ENCODE measurements at regions not wholly inside any gene's neighbourhood (a gene's known extent, or its start where the extent isn't known, plus 50 kb on each side); places are given as distances from the start of the nearest gene placed in this dataset.

DNA sequence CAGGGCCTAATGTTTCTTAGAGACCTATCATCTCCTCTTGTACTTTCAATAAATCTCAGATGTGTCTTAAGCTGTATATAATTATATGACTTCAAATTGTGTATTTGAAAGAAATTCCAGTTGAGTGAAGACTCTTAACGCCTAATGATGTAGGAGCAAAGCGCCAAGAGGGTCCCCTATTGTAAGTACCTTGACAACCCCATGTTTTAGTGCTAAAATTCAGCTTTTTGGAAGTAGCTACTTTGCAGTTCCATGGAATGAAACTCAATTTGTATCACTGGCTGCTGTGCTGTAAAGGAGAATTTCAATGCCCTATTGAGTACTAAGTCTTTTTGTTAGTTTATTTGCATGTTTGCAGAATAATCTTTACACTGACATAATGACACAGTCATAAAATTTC, 1826.6 kb upstream of the AGA start:
- no peak for DNase-seq (ENCODE audit: low read depth)
- TF ChIP-seq, protein P1, sequence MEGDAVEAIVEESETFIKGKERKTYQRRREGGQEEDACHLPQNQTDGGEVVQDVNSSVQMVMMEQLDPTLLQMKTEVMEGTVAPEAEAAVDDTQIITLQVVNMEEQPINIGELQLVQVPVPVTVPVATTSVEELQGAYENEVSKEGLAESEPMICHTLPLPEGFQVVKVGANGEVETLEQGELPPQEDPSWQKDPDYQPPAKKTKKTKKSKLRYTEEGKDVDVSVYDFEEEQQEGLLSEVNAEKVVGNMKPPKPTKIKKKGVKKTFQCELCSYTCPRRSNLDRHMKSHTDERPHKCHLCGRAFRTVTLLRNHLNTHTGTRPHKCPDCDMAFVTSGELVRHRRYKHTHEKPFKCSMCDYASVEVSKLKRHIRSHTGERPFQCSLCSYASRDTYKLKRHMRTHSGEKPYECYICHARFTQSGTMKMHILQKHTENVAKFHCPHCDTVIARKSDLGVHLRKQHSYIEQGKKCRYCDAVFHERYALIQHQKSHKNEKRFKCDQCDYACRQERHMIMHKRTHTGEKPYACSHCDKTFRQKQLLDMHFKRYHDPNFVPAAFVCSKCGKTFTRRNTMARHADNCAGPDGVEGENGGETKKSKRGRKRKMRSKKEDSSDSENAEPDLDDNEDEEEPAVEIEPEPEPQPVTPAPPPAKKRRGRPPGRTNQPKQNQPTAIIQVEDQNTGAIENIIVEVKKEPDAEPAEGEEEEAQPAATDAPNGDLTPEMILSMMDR (conservative IDR thresholded peaks at IDR 0.05; ENCODE audit: low read length), result no peak
- no peak overlapping the region for H3K4me3 ChIP-seq (ENCODE audit: low read length)

DNA sequence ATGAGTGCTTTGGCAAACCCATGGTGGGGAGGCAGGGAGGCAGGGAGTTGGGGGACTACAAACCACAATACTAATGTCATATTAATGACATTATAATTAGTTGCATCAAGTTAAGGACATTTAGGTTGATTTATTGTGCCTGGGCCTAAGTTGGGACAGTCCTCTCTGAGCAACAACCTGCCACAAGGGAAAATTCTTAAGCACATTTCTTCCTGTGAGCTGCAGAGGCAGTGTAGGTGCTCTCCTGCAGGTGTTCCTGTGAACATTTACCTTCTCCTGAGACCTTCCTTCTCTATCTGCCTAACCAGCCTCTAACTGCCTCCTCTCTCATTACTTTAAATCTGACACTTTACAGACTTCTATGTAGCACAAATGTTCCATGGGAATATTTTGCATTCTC, 1830.0 kb upstream of the AGA start:
- H3K4me3 ChIP-seq (ENCODE audit: low read length), result no peak overlapping the region
- TF ChIP-seq, protein P1 (conservative IDR thresholded peaks at IDR 0.05; ENCODE audit: low read length), result no peak
- no peak for DNase-seq (ENCODE audit: low read depth)

DNA sequence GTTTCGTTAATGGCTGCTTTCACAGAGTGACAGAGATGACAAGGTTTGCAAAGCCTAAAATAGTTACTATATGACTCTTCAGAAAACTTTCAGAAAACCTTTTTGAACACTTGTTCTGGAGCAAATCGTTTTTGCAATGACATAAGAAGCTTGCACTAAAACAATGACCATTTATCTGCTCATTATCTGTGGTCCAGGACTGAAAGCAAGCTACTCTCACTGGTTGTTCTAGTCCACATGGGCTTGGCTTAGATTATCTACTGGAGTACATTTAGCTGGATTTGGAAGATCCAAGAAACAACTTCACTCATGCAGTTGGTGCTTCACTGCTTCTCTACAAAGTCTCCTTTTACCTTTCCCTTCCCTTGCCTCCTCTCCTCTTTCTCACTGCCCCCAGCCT, 1836.4 kb upstream of the AGA start:
- TF ChIP-seq, protein P1 (conservative IDR thresholded peaks at IDR 0.05; ENCODE audit: low read length), result no peak
- no peak for DNase-seq (ENCODE audit: low read depth)
- H3K4me3 ChIP-seq (ENCODE audit: low read length), result no peak overlapping the region

DNA sequence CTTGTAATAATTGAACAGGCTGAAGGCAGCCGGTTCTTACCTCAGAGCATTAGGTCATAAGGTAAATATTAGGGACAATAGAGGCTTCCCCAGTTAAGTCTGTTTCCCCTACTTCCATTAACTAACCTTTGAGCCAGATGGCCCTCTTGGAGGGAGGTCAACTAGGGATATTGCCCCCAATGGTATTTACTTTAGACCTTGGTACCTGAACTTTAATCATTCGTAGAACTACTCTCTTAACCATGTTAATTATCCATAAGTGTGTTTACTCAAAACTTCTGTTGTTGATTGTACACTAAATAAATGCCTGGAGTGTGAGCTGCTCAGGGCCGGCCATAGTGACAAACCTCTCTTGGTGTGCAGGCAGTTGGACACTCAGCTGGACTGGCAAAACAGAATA, 1843.5 kb upstream of the AGA start:
- DNase-seq (ENCODE audit: low read depth), result no peak
- no peak overlapping the region for H3K4me3 ChIP-seq (ENCODE audit: low read length)
- TF ChIP-seq, protein P1 (conservative IDR thresholded peaks at IDR 0.05; ENCODE audit: low read length), result no peak

DNA sequence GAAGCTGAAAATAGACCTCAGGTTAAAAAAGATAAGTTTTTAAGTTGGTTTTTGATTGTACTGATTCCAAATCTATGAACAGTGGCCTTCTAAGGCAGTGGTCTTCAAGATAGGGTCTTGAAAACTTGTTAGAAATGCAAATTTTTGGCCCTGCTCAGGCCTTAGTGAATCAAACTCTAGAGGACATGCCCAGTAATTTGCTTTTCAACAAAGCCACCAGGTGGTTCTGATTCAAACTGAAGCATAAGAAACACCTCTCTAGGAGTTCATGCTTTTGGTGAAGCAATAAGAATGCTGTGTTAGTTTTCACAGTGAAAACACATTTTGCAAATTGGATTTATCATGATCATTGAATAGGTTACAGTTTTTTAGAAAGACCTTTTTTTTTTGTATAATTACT, 1849.4 kb upstream of the AGA start:
- TF ChIP-seq, protein P1 (conservative IDR thresholded peaks at IDR 0.05; ENCODE audit: low read length), result no peak
- no peak for DNase-seq (ENCODE audit: low read depth)
- H3K4me3 ChIP-seq (ENCODE audit: low read length), result no peak overlapping the region

DNA sequence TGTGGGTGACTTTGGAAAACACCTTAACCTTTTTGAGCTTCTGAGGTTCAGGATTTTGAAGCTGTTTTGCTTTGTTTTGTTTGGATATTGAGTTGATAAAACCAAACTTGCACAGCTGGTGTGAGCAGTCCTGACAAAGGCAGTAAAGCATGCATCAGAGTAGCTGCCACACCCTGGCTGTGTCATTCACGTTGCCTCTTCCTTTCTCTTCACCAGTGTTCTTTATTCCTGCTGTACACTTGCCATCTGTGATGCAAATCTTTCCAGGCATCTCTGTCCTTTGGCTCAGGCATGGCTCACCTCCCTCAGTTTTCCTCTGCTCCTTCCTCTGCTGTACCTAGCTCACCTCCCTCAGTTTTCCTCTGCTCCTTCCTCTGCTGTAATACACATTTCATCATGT, 1850.2 kb upstream of the AGA start:
- no peak overlapping the region for H3K4me3 ChIP-seq (ENCODE audit: low read length)
- no peak for DNase-seq (ENCODE audit: low read depth)
- TF ChIP-seq, protein P1 (conservative IDR thresholded peaks at IDR 0.05; ENCODE audit: low read length), result no peak

DNA sequence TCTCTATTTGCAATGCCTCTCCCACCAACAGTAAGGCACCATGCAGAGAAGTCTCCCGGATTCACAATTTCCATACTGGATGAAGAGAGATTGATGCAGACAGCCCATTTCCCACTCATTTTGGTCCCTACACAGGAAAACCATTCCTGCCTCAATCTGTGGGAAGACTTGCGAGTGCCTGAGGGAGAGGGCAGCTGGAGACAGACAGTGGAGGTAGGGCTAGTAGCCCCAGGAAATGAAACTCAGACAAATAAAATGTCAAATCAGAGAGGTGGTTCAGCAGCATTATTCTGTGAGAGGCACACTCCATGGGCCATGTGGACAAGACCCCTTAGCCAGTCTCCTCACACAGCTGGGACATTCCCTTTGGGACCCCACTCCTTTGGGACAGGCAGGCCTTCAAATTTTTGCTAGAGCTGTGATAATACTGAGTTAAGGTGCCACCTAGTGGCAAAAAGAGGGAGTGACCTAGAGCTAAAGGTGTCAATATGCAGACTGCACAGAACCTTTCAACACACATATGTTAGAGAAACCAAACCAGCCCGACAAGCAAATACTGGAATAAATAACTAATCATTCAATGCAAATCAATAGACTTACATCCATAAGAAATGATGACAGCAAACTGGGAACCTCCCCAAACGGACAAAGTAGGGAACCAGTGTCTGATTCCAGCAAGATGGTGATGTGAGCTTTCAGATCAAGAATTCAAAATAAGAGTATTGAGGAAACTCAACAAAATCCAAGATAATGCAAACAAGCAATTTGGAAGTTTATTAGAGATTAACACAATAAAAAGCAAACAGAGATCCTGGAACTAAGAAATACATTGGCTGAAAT, 1865.3 kb upstream of the AGA start:
- H3K4me3 ChIP-seq (ENCODE audit: low read length), result no peak overlapping the region
- DNase-seq (ENCODE audit: low read depth), result peak; percentile 3
- TF ChIP-seq, protein P1 (conservative IDR thresholded peaks at IDR 0.05; ENCODE audit: low read length), result peak; percentile 57
